Pancreas (tissue), 10 donors: ENCODE measurements at regions not wholly inside any gene's neighbourhood (a gene's known extent, or its start where the extent isn't known, plus 50 kb on each side); places are given as distances from the start of the nearest gene placed in this dataset.
A peak's percentile ranks its signal among the peaks of the same experiment; 100 is the strongest.

Source experiments
- ATAC-seq, 4 donors: fragments of 200-7000 bp; cut with Tn5 transposase; one replicate each; pipeline versions ENCODE4 v1.8.0 to v1.9.1; 2020; ENCODE audit warnings: mild to moderate bottlenecking in 4 of 4, moderate library complexity in 4 of 4
- DNase-seq, 6 donors: peaks; one replicate each; pipeline ENCODE4 v3.0.0-alpha.2; 2020
- FAIRE-seq: peaks from 2 replicates; lab custom pipeline; 2012; peaks lifted over from hg19 to GRCh38; lab: Jason Lieb, UNC
- H3K27ac ChIP-seq, 4 donors: fragments of 200-600 bp; sonication (generic); 1 replicate in 3 of 4; 2 replicates in 1 of 4; pipeline versions ENCODE4 v1.5.0 to v1.8.0; 2020
- H3K27me3 ChIP-seq, 4 donors: fragments of 200-600 bp; one replicate each; pipeline ENCODE4 v1.8.0; 2021
- H3K36me3 ChIP-seq, 3 donors: fragments of 200-600 bp; sonication (generic) in 1 of 3; one replicate each; pipeline versions ENCODE4 v1.5.0 to v1.8.0; 2020 to 2021
- H3K4me1 ChIP-seq, 3 donors: fragments of 200-600 bp; one replicate each; pipeline ENCODE4 v1.8.0; 2021
- H3K4me3 ChIP-seq, 4 donors: fragments of 200-600 bp; sonication (generic) in 2 of 4; one replicate each; pipeline versions ENCODE4 v1.5.0 to v1.8.0; 2020 to 2021
- H3K9me3 ChIP-seq, 4 donors: fragments of 200-600 bp; one replicate each; pipeline ENCODE4 v1.8.0; 2021
- CTCF ChIP-seq, 4 donors: fragments of 200-600 bp; sonication (generic) in 3 of 4; IDR thresholded peaks; one replicate each; pipeline versions ENCODE4 v1.5.0 to v1.8.0; 2021; ENCODE audit warnings: antibody characterized with exemption in 4 of 4
- WGBS, 2 donors: extraction: QIAGEN DNeasy Blood & Tissue Kit; methylation state at CpG; one replicate each; pipeline ENCODE4 v1.1.7; 2013; 5-methylcytosine and 5-hydroxymethylcytosine counted together
- intact Hi-C, 3 donors: fragments of 100-400 bp; cut with DNase I; formaldehyde crosslinking; loops; one replicate each; pipeline versions ENCODE4 v1.11.1 to v1.14.2; 2022
- donor health status: healthy with polysubstance abuse.
- donor health status: DM: no; HTN: no; CAD: no; lungs with moderate emphysema.
- donor health status: DM: no; HTN: no; CAD: no.
- donor health status: control.
- donor health status: control.
- donor health status: Bipolar disorder and iron deficiency.
- donor health status: DM: yes; HTN: yes; CAD: no.
- donor health status: DM: no; HTN: no; CAD: no.
- donor health status: DM: no; HTN: no; CAD: no.
- donor health status: DM: yes; HTN: yes; CAD: no.

- no peaks in the 10 kb centered on the region for H3K36me3 ChIP-seq
- no peaks in the 10 kb centered on the region for H3K27me3 ChIP-seq
- no peaks in the 10 kb centered on the region for H3K9me3 ChIP-seq
- DNase-seq (no peak), ATAC-seq (no peak), FAIRE-seq (no peak)
- no peaks in the 10 kb centered on the region for H3K4me1 ChIP-seq
- TF ChIP-seq CTCF (IDR thresholded peaks at IDR 0.05): peak in 1 of 4 donors; percentile 32
- H3K4me3 ChIP-seq: no peak overlapping the region
- WGBS, 2 donors: 61 to 67% methylated on average over 5 of the region's 5 CpGs
- H3K27ac ChIP-seq: no peak overlapping the region
- intact Hi-C loops: no loop called here
These were observed 55.5 kb upstream of the CABCOCO1 start for GRCh38 chr10:61606959-61607907.

- ATAC-seq: no peak
- FAIRE-seq: no peak
- no peaks in the 10 kb centered on the region for H3K9me3 ChIP-seq
- no peaks in the 10 kb centered on the region for H3K36me3 ChIP-seq
- WGBS, 2 donors: 79 to 91% methylated on average over 1 of the region's 1 CpG
- no peak for TF ChIP-seq CTCF (IDR thresholded peaks at IDR 0.05)
- intact Hi-C loops: no loop called here
- no peak overlapping the region for H3K27ac ChIP-seq
- no peaks in the 10 kb centered on the region for H3K4me1 ChIP-seq
- no peaks in the 10 kb centered on the region for H3K27me3 ChIP-seq
- H3K4me3 ChIP-seq: no peak overlapping the region
- no peak for DNase-seq
These were observed 57.5 kb upstream of the CABCOCO1 start for GRCh38 chr10:61605221-61605620.

GRCh38 chr10:61600399-61600798, 62.3 kb upstream of the CABCOCO1 start:
- Histone ChIP-seq H3K27ac (no peak overlapping the region), H3K27me3 (no peaks in the 10 kb centered on the region), H3K9me3 (no peaks in the 10 kb centered on the region), H3K4me1 (no peaks in the 10 kb centered on the region), H3K36me3 (no peaks in the 10 kb centered on the region), H3K4me3 (no peak overlapping the region)
- intact Hi-C loops: no loop called here
- FAIRE-seq (no peak), ATAC-seq (no peak), DNase-seq (no peak)
- WGBS, 2 donors: 26 to 53% methylated on average over 1 of the region's 1 CpG
- no peak for TF ChIP-seq CTCF (IDR thresholded peaks at IDR 0.05)

GRCh38 chr10:61594430-61594829, 68.3 kb upstream of the CABCOCO1 start:
- WGBS, 2 donors: 95 to 96% methylated on average over 1 of the region's 1 CpG
- no peak for ATAC-seq
- H3K27ac ChIP-seq: no peak overlapping the region

More at GRCh38 chr10:61594430-61594829, 68.3 kb upstream of the CABCOCO1 start:
- Histone ChIP-seq H3K36me3 (no peaks in the 10 kb centered on the region), H3K27me3 (no peaks in the 10 kb centered on the region), H3K4me3 (no peak overlapping the region), H3K9me3 (no peaks in the 10 kb centered on the region), H3K4me1 (no peaks in the 10 kb centered on the region)
- FAIRE-seq: no peak
- DNase-seq: no peak
- no peak for TF ChIP-seq CTCF (IDR thresholded peaks at IDR 0.05)
- intact Hi-C loops: no loop called here
